Adrenal gland (tissue), 5 donors: ENCODE measurements at regions not wholly inside any gene's neighbourhood (a gene's known extent, or its start where the extent isn't known, plus 50 kb on each side); places are given as distances from the start of the nearest gene placed in this dataset.

Source experiments
- POLR2A ChIP-seq, 2 donors: fragments of 450-650 bp; IDR thresholded peaks; one replicate each; pipeline ENCODE4 v1.6.1; 2017; ENCODE audit warnings: antibody characterized with exemption in 2 of 2, mild to moderate bottlenecking in 2 of 2, moderate library complexity in 1 of 2
- TF ChIP-seq, protein P1 (sequence below), 6 experiments: fragments of 450-650 bp in 4 of 6; fragments of 200-600 bp in 2 of 6; sonication (generic) in 1 of 6; IDR thresholded peaks; 1 replicate in 5 of 6; 2 replicates in 1 of 6; pipeline versions ENCODE4 v1.5.1 to v1.8.0; 2016 to 2021; ENCODE audit warnings: antibody characterized with exemption in 6 of 6, mild to moderate bottlenecking in 2 of 6, moderate library complexity in 1 of 6
- donor health status: DM: no; HTN: no; CAD: no.

DNA sequence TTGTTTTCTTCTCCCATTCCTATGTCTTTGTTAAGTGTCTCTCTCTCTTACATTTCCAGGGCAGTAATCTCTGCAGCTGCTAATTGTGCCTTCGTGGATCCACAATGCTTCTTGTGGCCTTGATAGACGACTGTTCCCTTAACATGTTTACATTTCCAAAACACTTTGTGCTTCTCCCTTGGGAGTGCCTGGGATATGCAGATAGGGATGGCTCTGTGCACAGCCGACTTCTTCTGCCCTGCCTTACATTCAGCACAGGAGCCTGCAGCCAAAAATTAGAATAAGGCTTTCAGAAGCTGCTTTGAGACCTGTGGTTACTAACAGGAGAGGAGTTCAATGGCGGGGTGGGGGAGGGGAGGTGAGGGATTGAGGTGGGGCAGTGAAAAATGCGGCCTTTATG, 328.9 kb downstream of the TDRD15 start:
- TF ChIP-seq, protein P1, sequence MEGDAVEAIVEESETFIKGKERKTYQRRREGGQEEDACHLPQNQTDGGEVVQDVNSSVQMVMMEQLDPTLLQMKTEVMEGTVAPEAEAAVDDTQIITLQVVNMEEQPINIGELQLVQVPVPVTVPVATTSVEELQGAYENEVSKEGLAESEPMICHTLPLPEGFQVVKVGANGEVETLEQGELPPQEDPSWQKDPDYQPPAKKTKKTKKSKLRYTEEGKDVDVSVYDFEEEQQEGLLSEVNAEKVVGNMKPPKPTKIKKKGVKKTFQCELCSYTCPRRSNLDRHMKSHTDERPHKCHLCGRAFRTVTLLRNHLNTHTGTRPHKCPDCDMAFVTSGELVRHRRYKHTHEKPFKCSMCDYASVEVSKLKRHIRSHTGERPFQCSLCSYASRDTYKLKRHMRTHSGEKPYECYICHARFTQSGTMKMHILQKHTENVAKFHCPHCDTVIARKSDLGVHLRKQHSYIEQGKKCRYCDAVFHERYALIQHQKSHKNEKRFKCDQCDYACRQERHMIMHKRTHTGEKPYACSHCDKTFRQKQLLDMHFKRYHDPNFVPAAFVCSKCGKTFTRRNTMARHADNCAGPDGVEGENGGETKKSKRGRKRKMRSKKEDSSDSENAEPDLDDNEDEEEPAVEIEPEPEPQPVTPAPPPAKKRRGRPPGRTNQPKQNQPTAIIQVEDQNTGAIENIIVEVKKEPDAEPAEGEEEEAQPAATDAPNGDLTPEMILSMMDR (IDR thresholded peaks at IDR 0.05), result no peak
- TF ChIP-seq POLR2A (IDR thresholded peaks at IDR 0.05), result no peak
